Uterus (tissue), 2 donors: ENCODE measurements at regions not wholly inside any gene's neighbourhood (a gene's known extent, or its start where the extent isn't known, plus 50 kb on each side); places are given as distances from the start of the nearest gene placed in this dataset.

Experiments
- POLR2A ChIP-seq, 2 donors: fragments of 450-650 bp; IDR thresholded peaks; one replicate each; pipeline ENCODE4 v1.6.1; 2016; ENCODE audit warnings: antibody characterized with exemption in 2 of 2, mild to moderate bottlenecking in 1 of 2, moderate library complexity in 1 of 2
- TF ChIP-seq, protein P1 (sequence below), 4 experiments: fragments of 200-600 bp in 2 of 4; fragments of 450-650 bp in 2 of 4; sonication (generic) in 2 of 4; IDR thresholded peaks; one replicate each; pipeline ENCODE4 v1.5.1; 2016 to 2019; ENCODE audit warnings: antibody characterized with exemption in 4 of 4, mild to moderate bottlenecking in 2 of 4, moderate library complexity in 1 of 4

DNA sequence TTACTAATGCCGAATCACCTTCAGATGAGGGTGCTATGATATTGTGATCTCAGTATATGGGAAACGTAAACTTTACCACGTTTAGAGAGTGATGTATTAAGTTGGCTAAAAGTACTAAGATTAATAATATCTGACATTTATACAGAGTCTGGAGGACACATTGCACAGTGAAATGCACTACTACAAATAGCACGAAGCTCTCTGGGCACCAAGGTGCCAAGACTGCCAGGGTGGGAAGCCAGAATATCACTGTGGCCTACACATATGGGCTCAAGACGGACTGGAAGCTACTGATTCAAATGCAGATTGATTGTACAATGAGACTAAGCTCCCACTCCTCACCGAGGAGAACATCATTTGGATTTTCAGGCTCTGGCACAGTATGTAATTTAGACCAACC lies 113.3 kb upstream of the LIPC start:
- TF ChIP-seq, protein P1, sequence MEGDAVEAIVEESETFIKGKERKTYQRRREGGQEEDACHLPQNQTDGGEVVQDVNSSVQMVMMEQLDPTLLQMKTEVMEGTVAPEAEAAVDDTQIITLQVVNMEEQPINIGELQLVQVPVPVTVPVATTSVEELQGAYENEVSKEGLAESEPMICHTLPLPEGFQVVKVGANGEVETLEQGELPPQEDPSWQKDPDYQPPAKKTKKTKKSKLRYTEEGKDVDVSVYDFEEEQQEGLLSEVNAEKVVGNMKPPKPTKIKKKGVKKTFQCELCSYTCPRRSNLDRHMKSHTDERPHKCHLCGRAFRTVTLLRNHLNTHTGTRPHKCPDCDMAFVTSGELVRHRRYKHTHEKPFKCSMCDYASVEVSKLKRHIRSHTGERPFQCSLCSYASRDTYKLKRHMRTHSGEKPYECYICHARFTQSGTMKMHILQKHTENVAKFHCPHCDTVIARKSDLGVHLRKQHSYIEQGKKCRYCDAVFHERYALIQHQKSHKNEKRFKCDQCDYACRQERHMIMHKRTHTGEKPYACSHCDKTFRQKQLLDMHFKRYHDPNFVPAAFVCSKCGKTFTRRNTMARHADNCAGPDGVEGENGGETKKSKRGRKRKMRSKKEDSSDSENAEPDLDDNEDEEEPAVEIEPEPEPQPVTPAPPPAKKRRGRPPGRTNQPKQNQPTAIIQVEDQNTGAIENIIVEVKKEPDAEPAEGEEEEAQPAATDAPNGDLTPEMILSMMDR (IDR thresholded peaks at IDR 0.05), result no peak
- no peak for TF ChIP-seq POLR2A (IDR thresholded peaks at IDR 0.05)
